OCI-LY3 (cell line): ENCODE measurements at regions not wholly inside any gene's neighbourhood (a gene's known extent, or its start where the extent isn't known, plus 50 kb on each side); places are given as distances from the start of the nearest gene placed in this dataset.

Experiments used
- H2AFZ ChIP-seq: fragments of 200-600, 300-600 bp; shearing (Covaris generic); 2 replicates; pipeline ENCODE4 v1.6.0; 2014; ENCODE audit warnings: antibody characterized with exemption, low read depth, low read length
- H3K27ac ChIP-seq: fragments of 200-600, 300-600 bp; sonication (generic); 2 replicates; pipeline ENCODE4 v1.5.1; 2014; ENCODE audit warnings: mild to moderate bottlenecking, low read length, moderate library complexity, mixed read lengths
- H3K27me3 ChIP-seq: fragments of 200-600, 300-600 bp; sonication (generic); 2 replicates; pipeline ENCODE4 v1.6.1; 2014; ENCODE audit warnings: low read depth, low read length, mixed read lengths
- H3K36me3 ChIP-seq: fragments of 200-600, 300-600 bp; sonication (generic); replicated peaks from 2 replicates; pipeline ENCODE3; 2014; ENCODE audit warnings: low read depth, low read length, mixed read lengths
- H3K4me1 ChIP-seq: fragments of 300-600, 200-600 bp; sonication (generic); 2 replicates; pipeline ENCODE4 v1.6.1; 2014; ENCODE audit warnings: low read length, mixed read lengths
- H3K4me2 ChIP-seq: fragments of 200-600, 300-600 bp; sonication (generic); 2 replicates; pipeline ENCODE4 v1.6.1; 2014; ENCODE audit warnings: low read length, mixed read lengths
- H3K4me3 ChIP-seq: fragments of 300-600, 200-600 bp; sonication (generic); 2 replicates; pipeline ENCODE4 v1.5.1; 2014; ENCODE audit warnings: antibody characterized with exemption, mild to moderate bottlenecking, low read length, moderate library complexity
- H3K79me2 ChIP-seq: fragments of 300-600, 200-600 bp; shearing (Covaris generic); 2 replicates; pipeline ENCODE4 v1.6.1; 2014; ENCODE audit warnings: mild to moderate bottlenecking, low read length, mixed read lengths
- H3K9ac ChIP-seq: fragments of 300-600, 200-600 bp; shearing (Covaris generic); 2 replicates; pipeline ENCODE4 v1.6.0; 2014; ENCODE audit warnings: mild to moderate bottlenecking, low read length, moderate library complexity
- H3K9me3 ChIP-seq: fragments of 200-600, 300-600 bp; shearing (Covaris generic); 2 replicates; pipeline ENCODE4 v1.6.1; 2014; ENCODE audit warnings: low read length, mixed read lengths; ENCODE audit not compliant: insufficient read depth
- H4K20me1 ChIP-seq: fragments of 200-600, 300-600 bp; sonication (generic); 2 replicates; pipeline ENCODE4 v1.6.1; 2016; ENCODE audit warnings: low read length, mixed read lengths; ENCODE audit not compliant: insufficient read depth
- CTCF ChIP-seq: fragments of 200-600, 300-600 bp; sonication (generic); IDR thresholded peaks from 2 replicates; pipeline ENCODE4 v1.5.1; 2014; ENCODE audit warnings: antibody characterized with exemption, low read length, low read depth
- EZH2phosphoT487 ChIP-seq: fragments of 200-600 bp; shearing (Covaris generic); IDR thresholded peaks from 2 replicates; pipeline ENCODE4 v1.6.1; 2018; ENCODE audit warnings: antibody characterized with exemption, mixed run types, low read depth

- TF ChIP-seq CTCF (no peak), EZH2phosphoT487 (no peak)
- Histone ChIP-seq H3K79me2 (no peaks in the 10 kb centered on the region), H3K4me1 (0 out of 2 replicates have a peak, but pooled peaks cover 3% of the 10 kb centered on the region), H3K9me3 (no peaks in the 10 kb centered on the region), H3K9ac (no peak overlapping the region), H3K36me3 (no peaks in the 10 kb centered on the region), H4K20me1 (no peaks in the 10 kb centered on the region), H3K4me3 (no peak overlapping the region), H3K27me3 (no peaks in the 10 kb centered on the region), H2AFZ (no peak overlapping the region), H3K4me2 (no peak overlapping the region), H3K27ac (no peak overlapping the region)
These were observed 70.2 kb upstream of the NOCT start for GRCh38 chr4:138945401-138945800.

DNA sequence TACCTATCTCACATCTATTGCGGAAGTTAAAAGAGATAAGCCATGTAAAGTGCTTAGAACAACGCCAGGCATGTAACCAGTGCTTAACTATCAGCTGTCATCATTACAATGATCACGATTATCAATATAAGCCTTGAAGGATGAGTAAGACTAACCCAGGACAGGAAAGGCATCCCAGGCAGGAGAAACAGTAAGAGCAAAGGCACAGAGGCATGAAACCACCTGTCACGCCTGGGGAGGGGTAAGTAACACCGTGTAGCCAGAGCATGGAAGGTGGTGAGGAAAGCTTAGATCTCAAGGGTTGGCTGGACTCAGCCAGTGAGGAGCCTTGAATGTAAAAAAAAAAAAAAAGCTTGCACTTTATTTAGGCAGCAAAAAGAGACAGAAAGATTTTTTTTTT, 71.7 kb upstream of the NOCT start:
- no peaks in the 10 kb centered on the region for H3K27me3 ChIP-seq
- H3K36me3 ChIP-seq, result no peaks in the 10 kb centered on the region
- H3K79me2 ChIP-seq, result no peaks in the 10 kb centered on the region
- no peak for TF ChIP-seq CTCF
- peaks cover 3% of the 10 kb centered on the region for H3K4me1 ChIP-seq
- no peak overlapping the region for H3K4me2 ChIP-seq
- no peak overlapping the region for H2AFZ ChIP-seq
- H3K9ac ChIP-seq, result no peak overlapping the region
- H4K20me1 ChIP-seq, result no peaks in the 10 kb centered on the region
- no peak overlapping the region for H3K27ac ChIP-seq
- no peaks in the 10 kb centered on the region for H3K9me3 ChIP-seq
- no peak overlapping the region for H3K4me3 ChIP-seq

DNA sequence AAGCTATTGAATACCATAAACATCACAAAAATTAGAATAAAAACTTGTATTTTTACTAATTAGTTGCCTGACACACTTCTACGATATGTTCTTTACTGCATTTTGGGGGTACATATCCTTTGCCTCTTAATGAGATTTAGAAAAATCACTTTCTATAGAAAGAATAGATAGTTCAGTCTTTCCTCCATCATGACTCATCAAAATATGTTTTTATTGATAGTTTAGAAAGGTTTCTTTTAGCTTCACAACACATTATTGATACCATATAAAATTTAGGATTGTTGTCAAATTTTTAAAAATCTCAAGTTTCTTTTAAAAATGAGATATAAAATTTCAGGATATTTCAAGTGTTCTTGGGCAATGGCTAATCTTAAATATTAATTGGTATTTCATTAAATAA, 74.5 kb upstream of the NOCT start:
- Histone ChIP-seq H3K9me3 (no peaks in the 10 kb centered on the region), H4K20me1 (no peaks in the 10 kb centered on the region), H3K4me1 (peaks cover 16% of the 10 kb centered on the region), H3K4me3 (no peak overlapping the region), H3K9ac (no peak overlapping the region), H3K4me2 (no peak overlapping the region), H3K79me2 (no peaks in the 10 kb centered on the region), H2AFZ (no peak overlapping the region), H3K27me3 (no peaks in the 10 kb centered on the region), H3K27ac (no peak overlapping the region), H3K36me3 (no peaks in the 10 kb centered on the region)
- TF ChIP-seq EZH2phosphoT487 (no peak), CTCF (no peak)

DNA sequence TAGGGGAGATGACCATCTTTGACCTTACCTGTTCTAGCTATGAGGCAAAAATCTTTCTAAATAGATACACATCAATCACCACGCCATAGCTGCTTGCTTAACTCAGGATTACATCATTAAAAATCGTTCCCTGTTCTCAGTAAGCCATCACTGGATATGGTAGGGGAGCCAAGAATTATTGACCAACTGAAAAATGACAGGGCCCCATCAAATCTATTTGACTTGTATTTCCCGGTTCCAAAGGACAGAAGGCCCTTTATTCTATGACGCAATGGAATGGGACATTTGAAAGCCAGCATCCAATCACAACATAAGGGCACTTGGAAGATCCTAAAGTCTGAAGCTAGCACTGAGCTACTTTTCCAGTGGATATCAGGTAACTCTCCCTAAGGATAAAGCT, 75.6 kb upstream of the NOCT start:
- no peak overlapping the region for H3K4me2 ChIP-seq
- H3K4me1 ChIP-seq, result peaks cover 13% of the 10 kb centered on the region
- no peak overlapping the region for H3K9ac ChIP-seq
- no peak overlapping the region for H2AFZ ChIP-seq
- 0 out of 2 replicates have a peak, but pooled peaks cover 2% of the 10 kb centered on the region for H3K27me3 ChIP-seq
- H3K36me3 ChIP-seq, result no peaks in the 10 kb centered on the region
- H4K20me1 ChIP-seq, result no peaks in the 10 kb centered on the region
- no peak overlapping the region for H3K4me3 ChIP-seq
- H3K9me3 ChIP-seq, result no peaks in the 10 kb centered on the region
- TF ChIP-seq CTCF (no peak), EZH2phosphoT487 (no peak)
- H3K27ac ChIP-seq, result no peak overlapping the region
- no peaks in the 10 kb centered on the region for H3K79me2 ChIP-seq
